ENCODE measurements at regions not wholly inside any gene's neighbourhood (a gene's known extent, or its start where the extent isn't known, plus 50 kb on each side); places are given as distances from the start of the nearest gene placed in this dataset.

GRCh38 chr10:69734797-69735468 lies 66.8 kb upstream of the COL13A1 start:
- peaks cover 7% of the 10 kb centered on the region; the same call in 1 of the 2 replicates for H3K27me3 Mint-ChIP-seq (ENCODE audit: low read depth)

More at GRCh38 chr10:69734797-69735468, 66.8 kb upstream of the COL13A1 start:
- no peak overlapping the region for H2BK5ac ChIP-seq (ENCODE audit: insufficient read length, low read length)
- H2BK12ac ChIP-seq (ENCODE audit: insufficient read length, low read depth, low read length), result no peak overlapping the region
- H3T11ph ChIP-seq (ENCODE audit: low read length), result no peak overlapping the region
- H3K4me1 ChIP-seq (ENCODE audit: insufficient read depth, low read length), result no peaks in the 10 kb centered on the region; the same call in 1 of the 2 replicates
- Mint-ChIP-seq H3K9me3 (peaks cover 6 to 7% of the 10 kb centered on the region in 2 experiments; a peak in 3 of 5 replicates), H3K27ac (no peak overlapping the region; a peak in 1 of 7 replicates), H3K4me3 (no peak overlapping the region), H3K36me3 (ENCODE audit: insufficient read depth in 1 of 3, low read depth in 3 of 3) (0 out of 7 replicates have a peak, but pooled peaks cover 0 to 4% (median 0%) of the 10 kb centered on the region in 3 experiments), H3K4me1 (peaks cover 18 to 29% of the 10 kb centered on the region in 2 experiments)
- H3K14ac ChIP-seq (ENCODE audit: insufficient read depth, low read length), result no peak overlapping the region
- no peak overlapping the region for H4K8ac ChIP-seq (replicated peaks; ENCODE audit: insufficient read length, low read depth, low read length)
- H2AFZ ChIP-seq (ENCODE audit: low read length), result no peak overlapping the region
- TF ChIP-seq, protein P1, sequence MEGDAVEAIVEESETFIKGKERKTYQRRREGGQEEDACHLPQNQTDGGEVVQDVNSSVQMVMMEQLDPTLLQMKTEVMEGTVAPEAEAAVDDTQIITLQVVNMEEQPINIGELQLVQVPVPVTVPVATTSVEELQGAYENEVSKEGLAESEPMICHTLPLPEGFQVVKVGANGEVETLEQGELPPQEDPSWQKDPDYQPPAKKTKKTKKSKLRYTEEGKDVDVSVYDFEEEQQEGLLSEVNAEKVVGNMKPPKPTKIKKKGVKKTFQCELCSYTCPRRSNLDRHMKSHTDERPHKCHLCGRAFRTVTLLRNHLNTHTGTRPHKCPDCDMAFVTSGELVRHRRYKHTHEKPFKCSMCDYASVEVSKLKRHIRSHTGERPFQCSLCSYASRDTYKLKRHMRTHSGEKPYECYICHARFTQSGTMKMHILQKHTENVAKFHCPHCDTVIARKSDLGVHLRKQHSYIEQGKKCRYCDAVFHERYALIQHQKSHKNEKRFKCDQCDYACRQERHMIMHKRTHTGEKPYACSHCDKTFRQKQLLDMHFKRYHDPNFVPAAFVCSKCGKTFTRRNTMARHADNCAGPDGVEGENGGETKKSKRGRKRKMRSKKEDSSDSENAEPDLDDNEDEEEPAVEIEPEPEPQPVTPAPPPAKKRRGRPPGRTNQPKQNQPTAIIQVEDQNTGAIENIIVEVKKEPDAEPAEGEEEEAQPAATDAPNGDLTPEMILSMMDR (conservative IDR thresholded peaks at IDR 0.05), result no peak
- H3K56ac ChIP-seq (ENCODE audit: insufficient read length, low read depth, low read length), result no peak overlapping the region
- H3K9me3 ChIP-seq (ENCODE audit: control insufficient read depth, low read depth, low read length), result no peaks in the 10 kb centered on the region
- no peak overlapping the region for H3K27ac ChIP-seq (ENCODE audit: insufficient read length, low read depth, low read length)
- H3K79me1 ChIP-seq (ENCODE audit: insufficient read depth, low read depth, low read length, poor library complexity, severe bottlenecking), result no peaks in the 10 kb centered on the region
- no peak overlapping the region for H3K4ac ChIP-seq (ENCODE audit: low read depth, low read length)
- H3K23ac ChIP-seq (ENCODE audit: insufficient read length, low read depth, low read length), result no peak overlapping the region
- no peak overlapping the region for H2BK120ac ChIP-seq (ENCODE audit: low read depth, low read length, poor library complexity, severe bottlenecking)
- H3K9ac ChIP-seq (ENCODE audit: extremely low read depth, insufficient read length, low read length), result no peak overlapping the region
- H3K18ac ChIP-seq (ENCODE audit: insufficient read length, low read depth, low read length), result no peak overlapping the region
- H2AK5ac ChIP-seq (ENCODE audit: insufficient read length, low read length), result no peak overlapping the region
- no peaks in the 10 kb centered on the region for H3K23me2 ChIP-seq (ENCODE audit: insufficient read length, low read depth, low read length, poor library complexity, severe bottlenecking)
- no CpG with 5 or more reads among the region's 9 CpGs for WGBS (ENCODE audit: extremely low coverage, insufficient read length, low lambda C conversion rate)
- DNase-seq, result no peak
- no peak overlapping the region for H2BK20ac ChIP-seq (ENCODE audit: low read depth, low read length, poor library complexity, severe bottlenecking)
- no peak overlapping the region for H2BK15ac ChIP-seq (ENCODE audit: low read depth, low read length)
- H3K27me3 ChIP-seq (ENCODE audit: insufficient read depth, low read length), result no peaks in the 10 kb centered on the region
- no peak overlapping the region for H4K91ac ChIP-seq (ENCODE audit: insufficient read length, low read depth, low read length)
- H3K4me2 ChIP-seq (ENCODE audit: insufficient read depth, insufficient read length, low read length), result no peak overlapping the region
- no peak overlapping the region for H4K5ac ChIP-seq (ENCODE audit: insufficient read length, low read depth, low read length)
- H4K20me1 ChIP-seq (ENCODE audit: control insufficient read depth, insufficient read depth, insufficient read length), result no peaks in the 10 kb centered on the region
- no peaks in the 10 kb centered on the region for H3K79me2 ChIP-seq (ENCODE audit: insufficient read depth, low read length)

Data from H9 (cell line).